ENCODE measurements at regions not wholly inside any gene's neighbourhood (a gene's known extent, or its start where the extent isn't known, plus 50 kb on each side); places are given as distances from the start of the nearest gene placed in this dataset.

DNA sequence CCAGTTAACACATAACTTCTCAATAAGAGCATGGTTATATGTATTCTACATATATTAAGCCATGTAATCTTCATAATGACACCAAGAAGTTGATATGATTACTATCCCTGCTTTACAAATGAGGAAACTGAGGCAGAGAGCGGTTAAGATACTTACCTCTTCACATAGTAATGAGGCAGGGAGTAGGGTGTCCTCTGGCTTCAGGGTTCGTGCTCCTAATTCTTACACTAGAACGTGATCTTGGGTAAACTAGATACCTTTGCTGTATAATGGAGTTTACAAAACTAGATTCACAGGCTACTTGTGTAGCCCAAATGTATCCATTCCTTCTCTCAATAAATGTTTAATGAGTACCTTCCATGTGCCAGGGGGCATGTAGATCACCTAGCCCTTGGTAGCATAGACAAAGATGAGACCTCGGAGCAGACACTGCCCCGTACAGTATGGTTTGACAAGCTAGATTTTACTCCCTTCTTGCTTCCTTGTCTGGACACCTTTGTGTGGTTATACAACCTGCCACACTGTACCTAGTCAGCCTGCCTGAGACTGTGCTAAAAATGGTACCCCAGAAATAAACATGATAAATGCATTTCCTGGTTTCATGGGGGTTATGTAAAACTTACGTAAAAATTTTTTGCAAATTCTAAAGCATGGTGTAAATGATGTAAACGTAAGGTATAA is 991.8 kb downstream of the VRK1 start:
- no peaks in the 10 kb centered on the region for H3K9me2 ChIP-seq
- no peaks in the 10 kb centered on the region for H3K27me3 ChIP-seq (ENCODE audit: insufficient read depth)
- ChIA-PET POLR2A (no interaction called here), CTCF (no interaction called here)
- WGBS (ENCODE audit: low lambda C conversion rate) = 19% methylated on average over 7 of the region's 7 CpGs
- TF ChIP-seq JUND (IDR thresholded peaks at IDR 0.05) (no peak), ELF1 (IDR thresholded peaks at IDR 0.05) (no peak), NFIC (IDR thresholded peaks at IDR 0.05; ENCODE audit: borderline replicate concordance) (no peak), MXI1 (IDR thresholded peaks at IDR 0.05; ENCODE audit: low read depth, low read length) (no peak), RAD21 (IDR thresholded peaks at IDR 0.05; ENCODE audit: low read length) (no peak)
- TF ChIP-seq, protein P1, sequence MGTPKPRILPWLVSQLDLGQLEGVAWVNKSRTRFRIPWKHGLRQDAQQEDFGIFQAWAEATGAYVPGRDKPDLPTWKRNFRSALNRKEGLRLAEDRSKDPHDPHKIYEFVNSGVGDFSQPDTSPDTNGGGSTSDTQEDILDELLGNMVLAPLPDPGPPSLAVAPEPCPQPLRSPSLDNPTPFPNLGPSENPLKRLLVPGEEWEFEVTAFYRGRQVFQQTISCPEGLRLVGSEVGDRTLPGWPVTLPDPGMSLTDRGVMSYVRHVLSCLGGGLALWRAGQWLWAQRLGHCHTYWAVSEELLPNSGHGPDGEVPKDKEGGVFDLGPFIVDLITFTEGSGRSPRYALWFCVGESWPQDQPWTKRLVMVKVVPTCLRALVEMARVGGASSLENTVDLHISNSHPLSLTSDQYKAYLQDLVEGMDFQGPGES (IDR thresholded peaks at IDR 0.05; ENCODE audit: low read depth, low read length) = no peak
- TF ChIP-seq, protein P2, sequence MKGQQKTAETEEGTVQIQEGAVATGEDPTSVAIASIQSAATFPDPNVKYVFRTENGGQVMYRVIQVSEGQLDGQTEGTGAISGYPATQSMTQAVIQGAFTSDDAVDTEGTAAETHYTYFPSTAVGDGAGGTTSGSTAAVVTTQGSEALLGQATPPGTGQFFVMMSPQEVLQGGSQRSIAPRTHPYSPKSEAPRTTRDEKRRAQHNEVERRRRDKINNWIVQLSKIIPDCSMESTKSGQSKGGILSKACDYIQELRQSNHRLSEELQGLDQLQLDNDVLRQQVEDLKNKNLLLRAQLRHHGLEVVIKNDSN (IDR thresholded peaks at IDR 0.05; ENCODE audit: borderline replicate concordance, low read depth) = no peak
- TF ChIP-seq, protein P3, sequence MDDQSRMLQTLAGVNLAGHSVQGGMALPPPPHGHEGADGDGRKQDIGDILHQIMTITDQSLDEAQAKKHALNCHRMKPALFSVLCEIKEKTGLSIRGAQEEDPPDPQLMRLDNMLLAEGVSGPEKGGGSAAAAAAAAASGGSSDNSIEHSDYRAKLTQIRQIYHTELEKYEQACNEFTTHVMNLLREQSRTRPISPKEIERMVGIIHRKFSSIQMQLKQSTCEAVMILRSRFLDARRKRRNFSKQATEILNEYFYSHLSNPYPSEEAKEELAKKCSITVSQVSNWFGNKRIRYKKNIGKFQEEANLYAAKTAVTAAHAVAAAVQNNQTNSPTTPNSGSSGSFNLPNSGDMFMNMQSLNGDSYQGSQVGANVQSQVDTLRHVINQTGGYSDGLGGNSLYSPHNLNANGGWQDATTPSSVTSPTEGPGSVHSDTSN (IDR thresholded peaks at IDR 0.05) = no peak
- TF ChIP-seq, protein P4, sequence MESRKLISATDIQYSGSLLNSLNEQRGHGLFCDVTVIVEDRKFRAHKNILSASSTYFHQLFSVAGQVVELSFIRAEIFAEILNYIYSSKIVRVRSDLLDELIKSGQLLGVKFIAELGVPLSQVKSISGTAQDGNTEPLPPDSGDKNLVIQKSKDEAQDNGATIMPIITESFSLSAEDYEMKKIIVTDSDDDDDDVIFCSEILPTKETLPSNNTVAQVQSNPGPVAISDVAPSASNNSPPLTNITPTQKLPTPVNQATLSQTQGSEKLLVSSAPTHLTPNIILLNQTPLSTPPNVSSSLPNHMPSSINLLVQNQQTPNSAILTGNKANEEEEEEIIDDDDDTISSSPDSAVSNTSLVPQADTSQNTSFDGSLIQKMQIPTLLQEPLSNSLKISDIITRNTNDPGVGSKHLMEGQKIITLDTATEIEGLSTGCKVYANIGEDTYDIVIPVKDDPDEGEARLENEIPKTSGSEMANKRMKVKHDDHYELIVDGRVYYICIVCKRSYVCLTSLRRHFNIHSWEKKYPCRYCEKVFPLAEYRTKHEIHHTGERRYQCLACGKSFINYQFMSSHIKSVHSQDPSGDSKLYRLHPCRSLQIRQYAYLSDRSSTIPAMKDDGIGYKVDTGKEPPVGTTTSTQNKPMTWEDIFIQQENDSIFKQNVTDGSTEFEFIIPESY (IDR thresholded peaks at IDR 0.05; ENCODE audit: borderline replicate concordance, low read depth) = no peak
- H3K79me2 ChIP-seq (ENCODE audit: insufficient read depth) = no peaks in the 10 kb centered on the region
- no peaks in the 10 kb centered on the region for H3K36me3 ChIP-seq (replicated peaks in 1 of 2; ENCODE audit: control insufficient read depth in 1 of 2, insufficient read depth in 2 of 2, low read length in 1 of 2)
- H3K9ac ChIP-seq = no peak overlapping the region
- H3K4me2 ChIP-seq = no peak overlapping the region
- H2AFZ ChIP-seq (ENCODE audit: low read depth) = no peak overlapping the region
- H3K27ac ChIP-seq (ENCODE audit: low read depth in 2 of 2, low read length in 1 of 2) = no peak overlapping the region
- no peaks in the 10 kb centered on the region for H3F3A ChIP-seq (replicated peaks; ENCODE audit: insufficient read depth)
- no peaks in the 10 kb centered on the region for H3K4me1 ChIP-seq (ENCODE audit: control insufficient read depth in 1 of 2, insufficient read depth in 2 of 2, low read depth in 1 of 2, low read length in 1 of 2)
- DNase-seq = no peak
- no peak overlapping the region for H3K4me3 ChIP-seq (ENCODE audit: low read depth in 2 of 2, low read length in 1 of 2)
- no peaks in the 10 kb centered on the region for H4K20me1 ChIP-seq (ENCODE audit: insufficient read depth)
- H3K9me3 ChIP-seq = no peaks in the 10 kb centered on the region

DNA sequence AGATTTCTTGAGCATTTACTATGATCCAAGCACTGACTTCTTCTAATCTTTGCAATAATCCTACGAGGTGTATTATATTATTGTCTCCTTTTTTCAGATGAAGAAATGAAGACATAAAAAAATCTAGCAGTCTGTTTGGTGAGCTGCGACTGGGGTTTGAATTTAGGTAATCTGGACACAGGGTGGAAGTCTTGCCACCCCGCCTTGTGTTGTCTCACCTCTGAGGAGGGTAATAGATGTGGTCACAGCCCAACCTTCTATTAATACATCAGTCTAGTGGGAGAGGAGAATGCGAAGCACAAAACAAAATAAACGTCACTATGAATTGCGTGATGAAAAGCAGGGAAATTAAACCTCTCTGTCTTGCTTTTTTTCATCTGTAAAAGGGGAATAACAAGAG is 993.9 kb downstream of the VRK1 start:
- ChIA-PET CTCF (no interaction called here), POLR2A (no interaction called here)
- Histone ChIP-seq H3K36me3 (replicated peaks in 1 of 2; ENCODE audit: control insufficient read depth in 1 of 2, insufficient read depth in 2 of 2, low read length in 1 of 2) (no peaks in the 10 kb centered on the region), H3K27ac (ENCODE audit: low read depth in 2 of 2, low read length in 1 of 2) (no peak overlapping the region), H2AFZ (ENCODE audit: low read depth) (no peak overlapping the region), H3K79me2 (ENCODE audit: insufficient read depth) (no peaks in the 10 kb centered on the region), H3K9ac (no peak overlapping the region), H3K4me2 (no peak overlapping the region), H3K4me1 (ENCODE audit: control insufficient read depth in 1 of 2, insufficient read depth in 2 of 2, low read depth in 1 of 2, low read length in 1 of 2) (no peaks in the 10 kb centered on the region), H4K20me1 (ENCODE audit: insufficient read depth) (no peaks in the 10 kb centered on the region), H3F3A (replicated peaks; ENCODE audit: insufficient read depth) (no peaks in the 10 kb centered on the region), H3K9me2 (no peaks in the 10 kb centered on the region), H3K4me3 (ENCODE audit: low read depth in 2 of 2, low read length in 1 of 2) (no peak overlapping the region), H3K9me3 (no peaks in the 10 kb centered on the region), H3K27me3 (ENCODE audit: insufficient read depth) (no peaks in the 10 kb centered on the region)
- WGBS (ENCODE audit: low lambda C conversion rate) = 9% methylated on average over 6 of the region's 6 CpGs
- no peak for DNase-seq
- TF ChIP-seq YY1 (IDR thresholded peaks at IDR 0.05; ENCODE audit: low read depth) (no peak), JUND (IDR thresholded peaks at IDR 0.05) (no peak), POLR2AphosphoS5 (IDR thresholded peaks at IDR 0.05; ENCODE audit: low read depth, low read length) (no peak), SMC3 (IDR thresholded peaks at IDR 0.05; ENCODE audit: low read depth, low read length) (no peak), EZH2phosphoT487 (IDR thresholded peaks at IDR 0.05; ENCODE audit: borderline replicate concordance, low read depth) (no peak), RFX5 (IDR thresholded peaks at IDR 0.05; ENCODE audit: low read length) (no peak), NFIC (IDR thresholded peaks at IDR 0.05; ENCODE audit: borderline replicate concordance) (no peak), EP300 (IDR thresholded peaks at IDR 0.05; ENCODE audit: borderline replicate concordance in 1 of 2, low read depth in 1 of 2, low read length in 1 of 2) (no peak)
- TF ChIP-seq, protein P4 (IDR thresholded peaks at IDR 0.05; ENCODE audit: borderline replicate concordance, low read depth) = no peak
- TF ChIP-seq, protein P5, sequence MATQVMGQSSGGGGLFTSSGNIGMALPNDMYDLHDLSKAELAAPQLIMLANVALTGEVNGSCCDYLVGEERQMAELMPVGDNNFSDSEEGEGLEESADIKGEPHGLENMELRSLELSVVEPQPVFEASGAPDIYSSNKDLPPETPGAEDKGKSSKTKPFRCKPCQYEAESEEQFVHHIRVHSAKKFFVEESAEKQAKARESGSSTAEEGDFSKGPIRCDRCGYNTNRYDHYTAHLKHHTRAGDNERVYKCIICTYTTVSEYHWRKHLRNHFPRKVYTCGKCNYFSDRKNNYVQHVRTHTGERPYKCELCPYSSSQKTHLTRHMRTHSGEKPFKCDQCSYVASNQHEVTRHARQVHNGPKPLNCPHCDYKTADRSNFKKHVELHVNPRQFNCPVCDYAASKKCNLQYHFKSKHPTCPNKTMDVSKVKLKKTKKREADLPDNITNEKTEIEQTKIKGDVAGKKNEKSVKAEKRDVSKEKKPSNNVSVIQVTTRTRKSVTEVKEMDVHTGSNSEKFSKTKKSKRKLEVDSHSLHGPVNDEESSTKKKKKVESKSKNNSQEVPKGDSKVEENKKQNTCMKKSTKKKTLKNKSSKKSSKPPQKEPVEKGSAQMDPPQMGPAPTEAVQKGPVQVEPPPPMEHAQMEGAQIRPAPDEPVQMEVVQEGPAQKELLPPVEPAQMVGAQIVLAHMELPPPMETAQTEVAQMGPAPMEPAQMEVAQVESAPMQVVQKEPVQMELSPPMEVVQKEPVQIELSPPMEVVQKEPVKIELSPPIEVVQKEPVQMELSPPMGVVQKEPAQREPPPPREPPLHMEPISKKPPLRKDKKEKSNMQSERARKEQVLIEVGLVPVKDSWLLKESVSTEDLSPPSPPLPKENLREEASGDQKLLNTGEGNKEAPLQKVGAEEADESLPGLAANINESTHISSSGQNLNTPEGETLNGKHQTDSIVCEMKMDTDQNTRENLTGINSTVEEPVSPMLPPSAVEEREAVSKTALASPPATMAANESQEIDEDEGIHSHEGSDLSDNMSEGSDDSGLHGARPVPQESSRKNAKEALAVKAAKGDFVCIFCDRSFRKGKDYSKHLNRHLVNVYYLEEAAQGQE (IDR thresholded peaks at IDR 0.05; ENCODE audit: low read depth, low read length) = no peak

Data from SK-N-SH (cell line).